Panc1 (cell line): ENCODE measurements at regions not wholly inside any gene's neighbourhood (a gene's known extent, or its start where the extent isn't known, plus 50 kb on each side); places are given as distances from the start of the nearest gene placed in this dataset.
"Not testable (repeated sequence)": the region's sequence is repeated elsewhere in the genome, so short reads cannot be mapped to it uniquely, and the experiment has no call there.

Experiments used
- ATAC-seq: fragments of 200-7000 bp; cut with Tn5 transposase; 2 replicates; pipeline ENCODE4 v1.9.1; 2020; ENCODE audit warnings: mild to moderate bottlenecking, moderate library complexity
- BruUV-seq: library from RNA; stranded (reverse); fragments of 400-500 nt; replicated peaks from 2 replicates; lab custom pipeline; 2021; lab: Mats Ljungman, UMichigan
- CTCF ChIA-PET: fragments of 300-600 bp; sonication (Branson Sonifier 250); formaldehyde crosslinking; loops from one replicate; lab custom pipeline; 2022; ENCODE audit warnings: antibody characterized with exemption; lab: Charles Lee
- POLR2A ChIA-PET: fragments of 300-600 bp; sonication (Branson Sonifier 250); formaldehyde crosslinking; loops from one replicate; lab custom pipeline; 2022; ENCODE audit warnings: antibody characterized with exemption; lab: Charles Lee
- DNase-seq: peaks from one replicate; pipeline ENCODE4 v3.0.0-alpha.2; 2010; ENCODE audit warnings: low read depth, low spot score
- H3K27ac ChIP-seq: 2 replicates; pipeline ENCODE4 v1.5.1; 2011; ENCODE audit warnings: mild to moderate bottlenecking, low read length, inconsistent platforms
- H3K27me3 ChIP-seq: fragments of 200-500 bp; sonication (Bioruptor generic); 2 replicates; pipeline ENCODE4 v1.6.0; 2014; ENCODE audit warnings: low read length, inconsistent platforms; ENCODE audit not compliant: control insufficient read depth, insufficient read depth
- H3K36me3 ChIP-seq: fragments of 200-500 bp; sonication (Bioruptor generic); 2 replicates; pipeline ENCODE4 v1.5.1; 2014; ENCODE audit warnings: inconsistent platforms, mild to moderate bottlenecking, low read length, moderate library complexity; ENCODE audit not compliant: control insufficient read depth, insufficient read depth
- H3K4me1 ChIP-seq: 2 replicates; pipeline ENCODE4 v1.5.1; 2011; ENCODE audit warnings: inconsistent platforms, mild to moderate bottlenecking, low read length, moderate library complexity; ENCODE audit not compliant: control insufficient read depth, insufficient read depth
- H3K4me3 ChIP-seq, 2 experiments: 2 replicates each; pipeline ENCODE4 v1.5.1; 2011 to 2012; ENCODE audit warnings: low read depth in 2 of 2, low read length in 2 of 2, mild to moderate bottlenecking in 2 of 2, inconsistent platforms in 1 of 2, moderate library complexity in 1 of 2
- H3K9me3 ChIP-seq: fragments of 200-500 bp; sonication (Bioruptor generic); 2 replicates; pipeline ENCODE4 v1.5.1; 2014; ENCODE audit warnings: low read depth, mild to moderate bottlenecking, inconsistent platforms, low read length, moderate library complexity; ENCODE audit not compliant: control insufficient read depth, insufficient read depth
- CTCF ChIP-seq: fragments of 450-650 bp; IDR thresholded peaks from 2 replicates; pipeline ENCODE4 v1.5.1; 2017; ENCODE audit warnings: mild to moderate bottlenecking
- POLR2AphosphoS5 ChIP-seq: IDR thresholded peaks from 2 replicates; pipeline ENCODE4 v1.6.1; 2012; ENCODE audit warnings: mild to moderate bottlenecking, low read depth, low read length, moderate library complexity
- REST ChIP-seq, 2 experiments: IDR thresholded peaks; 2 replicates each; pipeline ENCODE4 v1.6.1; 2011 to 2012; ENCODE audit warnings: low read depth in 2 of 2, control low read depth in 1 of 2, low read length in 1 of 2, mild to moderate bottlenecking in 1 of 2, moderate library complexity in 1 of 2; ENCODE audit not compliant: insufficient read depth in 1 of 2
- SIN3A ChIP-seq: IDR thresholded peaks from 2 replicates; pipeline ENCODE4 v1.6.1; 2012; ENCODE audit warnings: low read depth, mild to moderate bottlenecking, low read length, moderate library complexity, borderline replicate concordance; ENCODE audit not compliant: insufficient read depth
- TCF7L2 ChIP-seq: IDR thresholded peaks from 2 replicates; pipeline ENCODE4 v1.6.1; 2011; ENCODE audit warnings: mild to moderate bottlenecking, low read depth, low read length, inconsistent platforms
- in situ Hi-C: cut with HindIII; loops from 2 replicates; pipeline ENCODE4 v1.10.0; 2016; ENCODE audit warnings: low sequenced_read_pairs, low pct_unique_long_range_greater_than_20kb
- intact Hi-C: fragments of 100-400 bp; cut with micrococcal nuclease; formaldehyde crosslinking; loops from one replicate; pipeline ENCODE4 v1.10.0; 2022; ENCODE audit not compliant: unreplicated experiment

- Histone ChIP-seq H3K27ac (no peak overlapping the region), H3K9me3 (no peaks in the 10 kb centered on the region), H3K36me3 (no peaks in the 10 kb centered on the region), H3K4me3 (no peak overlapping the region), H3K4me1 (no peaks in the 10 kb centered on the region), H3K27me3 (no peaks in the 10 kb centered on the region)
- in situ Hi-C loops (no loop called here), intact Hi-C loops (no loop called here)
- ChIA-PET POLR2A (no interaction called here), CTCF (no interaction called here)
- DNase-seq (no peak), ATAC-seq (no peak)
- TF ChIP-seq TCF7L2 (no peak), SIN3A (no peak), CTCF (no peak), POLR2AphosphoS5 (no peak), REST (IDR thresholded peaks at IDR 0.05; ENCODE audit: insufficient read depth in 1 of 2, low read depth in 2 of 2, low read length in 1 of 2) (no peak)
- BruUV-seq, result no TSS peak
Observed at GRCh38 chr15:62326460-62327011, 161.5 kb upstream of the C2CD4B start.

- in situ Hi-C loops, result no loop called here
- no peak for TF ChIP-seq SIN3A
- no peak for TF ChIP-seq REST (IDR thresholded peaks at IDR 0.05; ENCODE audit: insufficient read depth in 1 of 2, low read depth in 2 of 2, low read length in 1 of 2)
- no peak for TF ChIP-seq TCF7L2
- TF ChIP-seq POLR2AphosphoS5, result no peak
- no peak for TF ChIP-seq CTCF
- DNase-seq, result no peak
- no peak for ATAC-seq
- ChIA-PET CTCF (no interaction called here), POLR2A (no interaction called here)
- no TSS peak for BruUV-seq
- H3K4me1 ChIP-seq, result no peaks in the 10 kb centered on the region
- intact Hi-C loops, result no loop called here
- H3K4me3 ChIP-seq, result no peak overlapping the region
- no peaks in the 10 kb centered on the region for H3K36me3 ChIP-seq
- H3K27ac ChIP-seq, result no peak overlapping the region
- H3K9me3 ChIP-seq, result no peaks in the 10 kb centered on the region
- no peaks in the 10 kb centered on the region for H3K27me3 ChIP-seq
Observed at GRCh38 chr15:62327406-62327805, 162.3 kb upstream of the C2CD4B start.

GRCh38 chr15:62332472-62332871, 167.4 kb upstream of the C2CD4B start:
- BruUV-seq, DNase-seq, intact Hi-C loops, H3K27me3 ChIP-seq, ATAC-seq, H3K9me3 ChIP-seq, POLR2A ChIA-PET, in situ Hi-C loops, H3K27ac ChIP-seq, CTCF ChIA-PET, H3K36me3 ChIP-seq, H3K4me1 ChIP-seq, H3K4me3 ChIP-seq: not testable (repeated sequence)
